Uterus (tissue), 2 donors: ENCODE measurements at regions not wholly inside any gene's neighbourhood (a gene's known extent, or its start where the extent isn't known, plus 50 kb on each side); places are given as distances from the start of the nearest gene placed in this dataset.

Experiments
- CTCF ChIP-seq, 4 experiments: fragments of 200-600 bp in 2 of 4; fragments of 450-650 bp in 2 of 4; sonication (generic) in 2 of 4; IDR thresholded peaks; one replicate each; pipeline ENCODE4 v1.5.1; 2016 to 2019; ENCODE audit warnings: antibody characterized with exemption in 4 of 4, mild to moderate bottlenecking in 2 of 4, moderate library complexity in 1 of 4
- POLR2A ChIP-seq, 2 donors: fragments of 450-650 bp; IDR thresholded peaks; one replicate each; pipeline ENCODE4 v1.6.1; 2016; ENCODE audit warnings: antibody characterized with exemption in 2 of 2, mild to moderate bottlenecking in 1 of 2, moderate library complexity in 1 of 2

GRCh38 chr3:56940321-56940720, 120.1 kb upstream of the SPATA12 start:
- TF ChIP-seq CTCF (IDR thresholded peaks at IDR 0.05) (no peak), POLR2A (IDR thresholded peaks at IDR 0.05) (no peak)
